K562 (cell line): ENCODE measurements at regions not wholly inside any gene's neighbourhood (a gene's known extent, or its start where the extent isn't known, plus 50 kb on each side); places are given as distances from the start of the nearest gene placed in this dataset.

Source experiments
- ATAC-seq: fragments of 200-7000 bp; cut with Tn5 transposase; 3 replicates; pipeline ENCODE4 v1.9.1; 2020; ENCODE audit warnings: moderate library complexity
- BruUV-seq: library from RNA; stranded (reverse); fragments of 400-500 nt; replicated peaks from 2 replicates; lab custom pipeline; 2021; lab: Mats Ljungman, UMichigan
- CTCF ChIA-PET: fragments of 300-600 bp; formaldehyde crosslinking; extraction: SDS; loops from one replicate; lab custom pipeline; 2021; ENCODE audit warnings: low intra/inter-chr PET ratio; lab: Yijun Ruan, JAX
- POLR2A ChIA-PET: fragments of 300-600, 350-650 bp; sonication (Branson Sonifier 250); formaldehyde crosslinking; extraction: SDS; loops from one replicate; lab custom pipeline; 2021; ENCODE audit warnings: antibody characterized with exemption, inconsistent platforms; lab: Yijun Ruan, JAX
- DNase-seq, 4 experiments: peaks; one replicate each; pipeline versions ENCODE4 v3.0.0 to v3.0.0-alpha.2; 2011 to 2018; ENCODE audit warnings: low spot score in 3 of 4, mixed read lengths in 3 of 4; ENCODE audit errors: extremely low read depth in 1 of 4
- FAIRE-seq: peaks from 2 replicates; lab custom pipeline; 2011; peaks lifted over from hg19 to GRCh38; lab: Jason Lieb, UNC
- H2AFZ ChIP-seq: 2 replicates; pipeline ENCODE4 v1.6.0; 2011; ENCODE audit warnings: low read depth, low read length, control low read depth, inconsistent platforms
- H3K27ac ChIP-seq: fragments of 200-600 bp; 3 replicates; pipeline ENCODE4 v1.8.0; 2011; ENCODE audit warnings: low read depth, mild to moderate bottlenecking, control low read depth, inconsistent platforms, low read length, moderate library complexity, mixed read lengths; ENCODE audit errors: extremely low read depth
- H3K27me3 ChIP-seq, 2 experiments: fragments of 300-600 bp in 1 of 2; 2 replicates in 1 of 2; 3 replicates in 1 of 2; pipeline versions ENCODE4 v1.6.0 to v1.8.0; 2011; ENCODE audit warnings: inconsistent platforms in 2 of 2, low read length in 2 of 2, mild to moderate bottlenecking in 1 of 2, mixed read lengths in 1 of 2, moderate library complexity in 1 of 2; ENCODE audit not compliant: control insufficient read depth in 2 of 2, insufficient read depth in 2 of 2
- H3K36me3 ChIP-seq: fragments of 300-600 bp; 3 replicates; pipeline ENCODE4 v1.8.0; 2011; ENCODE audit warnings: mild to moderate bottlenecking, low read length, inconsistent platforms; ENCODE audit not compliant: control insufficient read depth, insufficient read depth
- H3K4me1 ChIP-seq, 2 experiments: fragments of 200-600 bp in 1 of 2; replicated peaks in 1 of 2; 2 replicates in 1 of 2; 3 replicates in 1 of 2; pipeline versions ENCODE4 v1.5.1 to v1.8.0; 2011; ENCODE audit warnings: inconsistent platforms in 2 of 2, low read length in 2 of 2, mild to moderate bottlenecking in 1 of 2, mixed read lengths in 1 of 2, moderate library complexity in 1 of 2; ENCODE audit not compliant: control insufficient read depth in 2 of 2, insufficient read depth in 2 of 2
- H3K4me2 ChIP-seq: 2 replicates; pipeline ENCODE4 v1.6.1; 2011; ENCODE audit warnings: low read length, control low read depth, inconsistent platforms, mixed read lengths; ENCODE audit not compliant: insufficient read depth
- H3K4me3 ChIP-seq: fragments of 200-600 bp; sonication (generic), shearing (Covaris generic); 2 replicates; pipeline ENCODE4 v1.5.1; 2016; ENCODE audit warnings: control low read depth, inconsistent platforms
- H3K79me2 ChIP-seq: fragments of 200-600 bp; 3 replicates; pipeline ENCODE4 v1.8.0; 2011; ENCODE audit warnings: low read length, inconsistent platforms; ENCODE audit not compliant: control insufficient read depth, insufficient read depth
- H3K9ac ChIP-seq, 2 experiments: 2 replicates each; pipeline versions ENCODE4 v1.6.0 to v1.6.1; 2011; ENCODE audit warnings: low read depth in 2 of 2, low read length in 2 of 2, control low read depth in 1 of 2, inconsistent platforms in 1 of 2, mild to moderate bottlenecking in 1 of 2, mixed read lengths in 1 of 2; ENCODE audit not compliant: insufficient read depth in 1 of 2
- H3K9me1 ChIP-seq: one replicate; pipeline ENCODE4 v1.6.0; 2011; ENCODE audit warnings: inconsistent platforms, mild to moderate bottlenecking, low read length, moderate library complexity; ENCODE audit not compliant: control insufficient read depth, insufficient read depth
- H3K9me3 ChIP-seq: replicated peaks from 2 replicates; pipeline ENCODE4 v1.5.1; 2011; ENCODE audit warnings: low read depth, low read length, inconsistent platforms; ENCODE audit not compliant: control insufficient read depth, insufficient read depth
- H4K20me1 ChIP-seq: replicated peaks from 2 replicates; pipeline ENCODE4 v1.6.1; 2011; ENCODE audit warnings: low read length, inconsistent platforms, mixed read lengths; ENCODE audit not compliant: control insufficient read depth, insufficient read depth
- CC2D1A ChIP-seq: fragments of 450-650 bp; IDR thresholded peaks from 2 replicates; pipeline ENCODE4 v1.6.1; 2017; ENCODE audit warnings: mild to moderate bottlenecking
- DACH1 ChIP-seq: fragments of 450-650 bp; IDR thresholded peaks from 2 replicates; pipeline ENCODE4 v1.6.1; 2018; ENCODE audit not compliant: partially characterized antibody
- GATAD2B ChIP-seq: fragments of 450-650 bp; IDR thresholded peaks from 2 replicates; pipeline ENCODE4 v1.6.1; 2017; ENCODE audit warnings: mild to moderate bottlenecking, borderline replicate concordance
- HMGN3 ChIP-seq: IDR thresholded peaks from 2 replicates; pipeline ENCODE4 v1.6.1; 2011; ENCODE audit warnings: borderline replicate concordance, low read depth, mild to moderate bottlenecking, mixed read lengths, low read length; ENCODE audit not compliant: insufficient read length; ENCODE audit errors: extremely low read depth
- KLF10 ChIP-seq: fragments of 250-450 bp; sonication (Bioruptor Pico); IDR thresholded peaks from 2 replicates; pipeline ENCODE4 v1.6.1; 2021; ENCODE audit warnings: matching md5 sums
- NCOA2 ChIP-seq, 2 experiments: fragments of 450-650 bp; IDR thresholded peaks; 2 replicates each; pipeline ENCODE4 v1.6.1; 2018; ENCODE audit warnings: mild to moderate bottlenecking in 2 of 2, moderate library complexity in 1 of 2; ENCODE audit not compliant: partially characterized antibody in 2 of 2
- RBM17 ChIP-seq: fragments of 200-400 bp; formaldehyde crosslinking; IDR thresholded peaks from 2 replicates; pipeline ENCODE4 v1.6.1; 2017; ENCODE audit warnings: low read depth, mild to moderate bottlenecking, low read length, borderline replicate concordance
- ZBTB8A ChIP-seq: fragments of 450-650 bp; IDR thresholded peaks from 2 replicates; pipeline ENCODE4 v1.6.1; 2018; ENCODE audit warnings: mild to moderate bottlenecking, moderate library complexity; ENCODE audit not compliant: partially characterized antibody
- ZHX1 ChIP-seq: fragments of 150-350 bp; conservative IDR thresholded peaks from 2 replicates; pipeline ENCODE4 v1.6.1; 2014; ENCODE audit warnings: low read length
- ZNF318 ChIP-seq, 2 experiments: fragments of 450-650 bp; IDR thresholded peaks; 2 replicates each; pipeline ENCODE4 v1.6.1; 2016; ENCODE audit warnings: mild to moderate bottlenecking in 2 of 2, borderline replicate concordance in 1 of 2, low read depth in 1 of 2, moderate library complexity in 1 of 2
- ZNF644 ChIP-seq: fragments of 200-800 bp; sonication (Bioruptor generic); IDR thresholded peaks from 2 replicates; pipeline ENCODE4 v1.6.1; 2016; ENCODE audit warnings: low read depth, missing genetic modification characterization, missing compliant biosample characterization
- WGBS: fragments of 100-300 bp; shearing (Covaris generic); methylation state at CpG from one replicate; pipeline ENCODE4 v1.1.6; 2016; ENCODE audit warnings: low coverage, mixed read lengths; ENCODE audit not compliant: insufficient coverage; ENCODE audit errors: missing lambda C conversion rate; 5-methylcytosine and 5-hydroxymethylcytosine counted together
- in situ Hi-C: fragments of 300-500 bp; cut with MboI; formaldehyde crosslinking; loops from 4 replicates; pipeline ENCODE4 v1.15.0; 2018; ENCODE audit warnings: inconsistent platforms, mixed read lengths
- intact Hi-C: fragments of 100-400 bp; cut with micrococcal nuclease; formaldehyde crosslinking; loops from 2 replicates; pipeline ENCODE4 v1.14.2; 2022

GRCh38 chr12:78555802-78556201 is 308.8 kb upstream of the SYT1 start (continued):
- TF ChIP-seq HMGN3 (no peak), ZBTB8A (no peak), CC2D1A (no peak), RBM17 (no peak), GATAD2B (no peak), NCOA2 (IDR thresholded peaks at IDR 0.05; ENCODE audit: partially characterized antibody in 2 of 2) (no peak)

- H3K36me3 ChIP-seq, result no peaks in the 10 kb centered on the region
These were observed 307.9 kb upstream of the SYT1 start for GRCh38 chr12:78556651-78557050.

More at GRCh38 chr12:78556651-78557050, 307.9 kb upstream of the SYT1 start:
- in situ Hi-C loops (no loop called here), intact Hi-C loops (no loop called here)
- H3K79me2 ChIP-seq, result no peaks in the 10 kb centered on the region
- H3K27ac ChIP-seq, result no peak overlapping the region
- TF ChIP-seq DACH1 (no peak), KLF10 (CRISPR knock-in tag) (no peak), ZNF318 (IDR thresholded peaks at IDR 0.05; ENCODE audit: borderline replicate concordance in 1 of 2, low read depth in 1 of 2) (no peak), ZNF644 (tag) (no peak), ZHX1 (no peak)
- no peak overlapping the region for H3K9ac ChIP-seq
- no peaks in the 10 kb centered on the region for H3K4me1 ChIP-seq
- no peaks in the 10 kb centered on the region for H3K27me3 ChIP-seq
- no peak for ATAC-seq
- FAIRE-seq, result no peak
- H3K9me1 ChIP-seq, result no peaks in the 10 kb centered on the region
- no peak overlapping the region for H3K4me3 ChIP-seq
- no peak for DNase-seq
- no TSS peak for BruUV-seq
- no peak overlapping the region for H3K4me2 ChIP-seq
- no peaks in the 10 kb centered on the region for H4K20me1 ChIP-seq
- POLR2A ChIA-PET, result no interaction called here
- peaks cover 2% of the 10 kb centered on the region; the same call in 1 of the 2 replicates for H3K9me3 ChIP-seq
- CTCF ChIA-PET, result no interaction called here
- H2AFZ ChIP-seq, result no peak overlapping the region
- WGBS, result 0% methylated on average over 2 of the region's 2 CpGs
